ENCODE measurements at regions not wholly inside any gene's neighbourhood (a gene's known extent, or its start where the extent isn't known, plus 50 kb on each side); places are given as distances from the start of the nearest gene placed in this dataset.
"Not testable (repeated sequence)": the region's sequence is repeated elsewhere in the genome, so short reads cannot be mapped to it uniquely, and the experiment has no call there.

DNA sequence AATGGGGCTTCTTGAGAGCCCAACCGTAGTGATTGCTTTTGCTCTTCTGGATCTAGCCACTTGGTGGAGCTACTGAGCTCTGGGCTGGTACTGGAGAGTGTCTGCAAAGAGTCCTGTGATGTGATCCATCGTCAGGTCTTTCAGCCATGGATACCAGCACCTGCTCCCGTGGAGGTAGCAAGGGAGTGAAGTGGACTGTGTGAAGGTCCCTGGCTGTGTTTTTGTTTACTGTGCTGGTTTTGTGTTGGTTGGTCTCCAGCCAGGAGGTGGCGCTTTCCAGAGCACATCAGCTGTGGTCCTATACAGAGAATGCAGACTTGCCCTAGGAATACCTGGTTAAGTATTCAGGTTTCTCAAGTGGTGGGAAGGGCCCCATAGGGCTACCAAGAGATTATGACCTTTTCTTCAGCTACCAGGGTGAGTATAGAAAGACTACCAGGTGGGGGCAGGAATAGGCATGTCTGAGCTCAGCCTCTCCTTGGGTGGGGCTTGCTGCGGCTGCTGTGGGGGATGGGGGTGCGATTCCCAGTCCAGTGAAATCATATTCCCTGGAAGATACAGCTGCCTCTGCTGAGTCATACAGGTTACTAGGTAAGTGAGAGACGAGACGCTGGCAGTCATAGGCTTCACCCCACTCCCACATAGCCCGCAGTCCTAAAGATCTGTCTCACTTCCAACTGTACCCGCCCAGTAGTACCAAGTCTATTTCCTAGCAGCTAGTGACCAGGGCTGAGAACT, 733.7 kb downstream of the ZNF385D start:
- no peak for DNase-seq

DNA sequence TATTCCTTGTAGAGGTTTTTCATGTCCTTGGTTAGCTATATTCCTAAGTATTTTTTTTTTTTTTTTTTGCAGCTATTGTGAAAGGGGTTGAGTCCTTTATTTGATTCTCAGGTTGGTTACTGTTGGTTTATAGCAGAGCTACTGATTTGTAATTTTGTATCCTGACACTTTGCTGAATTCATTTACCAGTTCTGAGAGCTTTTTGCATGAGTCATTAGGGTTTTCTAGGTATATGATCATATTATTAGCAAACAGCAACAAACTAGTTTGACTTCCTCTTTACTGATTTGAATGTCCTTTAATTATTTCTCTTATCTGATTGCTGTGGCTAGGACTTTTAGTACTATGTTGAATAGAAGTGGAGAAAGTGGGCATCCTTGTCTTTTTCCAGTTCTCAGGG, 737.4 kb downstream of the ZNF385D start:
- no peak for DNase-seq

DNA sequence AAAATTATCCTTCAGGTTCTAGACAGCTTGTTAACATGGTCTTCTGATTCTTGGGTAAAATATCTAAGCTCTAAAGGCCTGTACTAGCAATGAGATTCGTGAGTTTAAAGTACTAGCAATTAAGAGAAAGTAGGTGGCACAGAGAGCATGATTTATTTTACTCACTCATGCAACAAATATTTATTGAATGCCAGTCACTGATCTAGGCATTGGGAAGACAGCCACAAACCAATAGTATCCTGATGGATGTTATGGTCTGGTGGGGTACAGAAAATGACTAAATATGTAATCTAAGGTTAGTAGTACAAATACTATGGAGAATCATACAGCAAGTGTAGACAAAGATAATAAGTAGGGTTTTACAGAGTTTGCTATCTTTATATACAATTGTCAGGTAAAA, 751.3 kb downstream of the ZNF385D start:
- no peak for DNase-seq

DNA sequence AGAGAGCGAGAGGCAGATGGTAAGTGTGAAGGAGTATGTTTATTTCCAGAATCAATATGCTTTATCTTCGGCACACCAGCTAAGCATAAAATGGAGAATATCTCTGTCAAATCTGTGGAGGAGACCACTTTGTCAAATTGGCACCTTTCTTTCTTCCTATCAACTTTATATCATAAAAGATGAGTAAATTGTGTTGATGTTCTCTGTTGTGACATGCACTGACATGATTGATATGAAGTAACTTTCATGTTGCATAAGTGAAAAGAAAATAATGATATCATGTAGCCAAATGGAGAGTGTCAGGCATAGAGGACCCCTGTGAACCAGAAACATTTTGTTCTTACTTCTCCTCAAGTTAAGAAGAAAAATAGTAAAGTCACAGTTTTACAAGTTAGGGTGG, 753.8 kb downstream of the ZNF385D start:
- DNase-seq: no peak

DNA sequence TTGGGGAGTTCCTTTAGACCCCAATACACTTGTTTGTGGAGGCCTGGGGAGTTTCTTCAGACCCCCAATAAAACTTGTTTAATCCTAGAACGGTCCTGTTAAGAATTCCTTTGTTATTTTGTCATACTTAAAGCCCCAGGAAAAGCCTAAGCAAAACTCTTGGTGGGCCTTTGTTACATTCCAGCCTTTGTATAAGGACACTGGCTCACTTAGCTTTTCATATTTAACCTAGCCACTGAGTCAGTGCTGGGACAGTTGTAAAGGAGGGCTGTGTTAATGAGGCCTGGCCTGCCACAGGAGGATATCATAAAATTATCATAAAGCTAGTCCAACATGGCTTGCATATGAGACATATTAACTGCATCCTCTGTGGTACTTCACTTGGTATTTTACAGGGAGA, 760.1 kb downstream of the ZNF385D start:
- DNase-seq: no peak

DNA sequence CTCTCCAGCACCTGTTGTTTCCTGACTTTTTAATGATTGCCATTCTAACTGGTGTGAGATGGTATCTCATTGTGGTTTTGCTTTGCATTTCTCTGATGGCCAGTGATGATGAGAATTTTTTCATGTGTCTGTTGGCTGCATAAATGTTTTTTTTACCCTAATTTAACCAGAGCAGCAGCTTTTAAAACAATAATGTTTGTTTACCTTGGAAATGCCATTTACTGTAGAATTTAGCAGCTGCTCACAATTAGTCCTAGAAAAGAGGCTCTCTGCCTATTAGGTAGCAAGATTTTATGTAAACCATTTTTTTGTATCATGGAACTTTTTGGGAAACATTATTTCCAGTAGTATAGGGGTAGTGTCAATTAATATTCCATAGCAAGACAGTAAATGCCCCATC, 761.4 kb downstream of the ZNF385D start:
- not testable (repeated sequence) for DNase-seq

DNA sequence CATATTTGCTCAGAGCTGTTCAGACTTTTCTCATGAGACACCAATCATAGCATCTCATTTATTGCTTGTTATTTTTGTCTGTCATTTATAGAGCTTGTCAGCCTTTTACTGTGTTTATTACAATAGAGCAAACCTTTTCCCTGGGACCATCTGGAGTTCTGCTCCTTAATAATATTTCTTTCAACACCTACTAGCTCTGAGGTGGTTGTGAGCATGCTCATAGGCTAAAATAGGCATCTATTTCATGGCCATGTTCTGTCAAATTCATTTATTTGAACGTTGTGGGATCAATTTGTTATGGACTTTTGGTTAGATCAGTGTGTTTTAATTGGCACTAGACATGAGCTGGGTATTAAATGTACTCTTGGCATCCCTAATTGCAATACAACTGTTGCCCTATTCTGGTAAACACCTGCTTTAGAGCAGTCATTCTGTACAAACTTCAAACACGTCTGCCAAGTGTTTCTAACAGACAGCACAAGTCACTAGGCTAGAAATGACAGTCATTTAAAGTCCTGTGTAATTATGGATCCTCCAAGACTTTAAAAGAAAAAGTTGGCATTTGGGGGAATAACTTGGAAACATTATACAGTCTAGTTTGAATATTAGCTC, 766.3 kb downstream of the ZNF385D start:
- DNase-seq: no peak

DNA sequence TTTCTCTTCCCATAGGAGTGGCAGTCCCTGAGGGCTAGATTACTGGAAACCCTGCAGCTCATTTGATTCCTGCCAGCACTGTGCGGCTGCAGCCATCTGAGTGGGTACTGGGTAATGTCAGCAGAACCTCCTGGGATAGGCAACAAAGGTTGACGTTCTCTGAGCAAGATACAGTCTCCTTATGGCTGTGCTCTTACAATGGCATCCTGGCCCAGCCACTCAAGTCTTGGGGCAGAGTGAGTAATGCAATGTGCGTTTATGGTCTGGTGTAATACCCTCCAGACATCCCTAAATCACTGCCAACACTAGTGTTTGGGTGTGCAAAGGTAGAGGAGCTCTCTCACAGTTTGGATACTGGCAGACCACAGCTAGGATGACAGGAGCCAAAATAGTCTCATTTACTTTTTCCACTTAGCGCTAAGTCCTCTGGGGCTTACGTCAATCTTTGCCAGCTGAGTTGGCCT, 775.8 kb downstream of the ZNF385D start:
- DNase-seq: no peak

DNA sequence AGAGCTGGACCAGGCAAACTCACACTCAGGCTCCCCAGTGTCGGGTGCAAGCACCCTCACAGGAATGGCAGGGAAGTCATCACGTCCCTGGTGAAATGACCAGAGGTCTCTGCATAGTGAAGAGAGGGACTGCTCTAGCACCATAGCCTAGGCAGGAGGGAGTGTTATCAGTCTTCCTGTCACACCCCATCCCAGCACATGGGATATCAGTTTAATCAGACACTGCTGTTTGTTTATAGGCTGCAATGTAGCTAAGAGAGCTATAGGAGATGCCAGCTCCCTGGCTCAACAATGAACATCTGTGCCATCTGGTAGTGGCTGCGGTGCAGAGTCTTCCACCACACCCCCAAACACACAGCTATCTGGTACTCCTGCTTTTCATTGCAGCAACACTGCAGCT, 776.6 kb downstream of the ZNF385D start:
- DNase-seq: no peak

DNA sequence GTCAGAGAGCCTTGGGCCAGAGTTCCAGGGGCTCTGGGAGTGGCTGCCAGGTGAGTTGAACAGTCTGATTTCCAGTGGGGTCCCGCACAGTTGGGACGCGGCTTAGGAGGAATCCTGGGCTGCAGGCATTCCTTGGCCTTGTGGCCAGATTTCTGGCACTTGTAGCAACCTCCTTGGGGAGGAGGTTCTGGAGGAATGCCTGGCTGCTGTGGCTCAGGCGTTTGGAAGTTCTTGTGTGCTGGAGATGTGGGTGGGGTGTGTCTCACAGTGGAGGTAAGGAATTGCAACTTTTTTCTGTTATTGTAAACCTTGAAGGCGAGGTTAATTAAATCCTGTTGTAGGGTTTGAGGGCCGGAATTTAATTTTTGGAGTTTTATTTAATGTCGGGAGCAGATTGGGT, 780.2 kb downstream of the ZNF385D start:
- not testable (repeated sequence) for DNase-seq

DNA sequence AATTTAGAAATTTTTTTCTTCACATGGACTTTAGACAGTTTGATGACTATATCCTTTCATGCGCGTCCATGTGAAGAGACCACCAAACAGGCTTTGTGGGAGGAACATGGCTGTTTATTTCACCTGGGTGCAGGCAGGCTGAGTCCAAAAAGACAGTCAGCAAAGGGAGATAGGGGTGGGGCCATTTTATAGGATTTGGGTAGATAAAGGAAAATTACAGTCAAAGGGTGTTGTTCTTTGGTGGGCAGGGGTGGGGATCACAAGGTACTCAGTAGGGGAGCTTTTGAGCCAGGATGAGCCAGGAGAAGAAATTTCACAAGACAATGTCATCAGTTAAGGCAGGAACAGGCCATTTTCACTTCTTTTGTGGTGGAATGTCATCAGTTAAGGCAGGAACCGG, 781.5 kb upstream of the SGO1 start:
- not testable (repeated sequence) for DNase-seq

DNA sequence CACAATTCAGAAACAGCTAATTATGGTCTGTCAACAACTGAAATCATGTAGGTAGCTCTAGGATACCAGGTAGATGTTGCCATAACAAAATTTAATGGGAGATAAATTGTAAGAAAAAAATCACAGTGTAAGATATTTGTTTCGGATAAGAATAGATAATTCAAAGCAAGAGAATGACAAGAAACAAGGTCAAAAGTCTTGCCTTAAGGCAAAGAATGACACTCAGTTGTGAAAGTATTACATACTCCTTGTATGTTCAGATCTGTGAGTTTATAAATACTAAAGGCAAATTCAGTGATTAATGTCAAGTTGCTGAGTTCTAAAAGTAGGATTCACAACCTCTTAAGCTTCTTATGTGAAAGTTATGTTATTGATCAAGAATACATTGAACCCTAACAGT, 772.2 kb upstream of the SGO1 start:
- no peak for DNase-seq

DNA sequence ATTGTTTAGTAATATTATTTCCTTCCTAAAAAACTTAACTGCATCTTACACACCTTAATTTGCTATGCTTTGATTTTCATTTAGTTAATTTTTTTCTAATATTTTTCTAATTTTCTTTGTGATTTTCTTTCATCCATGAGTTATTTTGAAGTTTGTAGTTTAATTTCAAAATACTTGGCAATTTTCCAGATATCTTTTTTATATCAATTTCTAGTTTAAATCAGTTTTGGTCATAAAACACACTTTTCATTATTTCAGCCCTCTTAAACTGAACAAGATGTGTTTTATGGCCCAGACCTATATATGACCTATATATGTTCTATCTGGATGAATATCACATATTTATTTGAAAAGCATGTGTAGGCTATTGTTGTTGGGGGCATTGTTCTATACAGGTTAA, 759.9 kb upstream of the SGO1 start:
- DNase-seq: no peak

DNA sequence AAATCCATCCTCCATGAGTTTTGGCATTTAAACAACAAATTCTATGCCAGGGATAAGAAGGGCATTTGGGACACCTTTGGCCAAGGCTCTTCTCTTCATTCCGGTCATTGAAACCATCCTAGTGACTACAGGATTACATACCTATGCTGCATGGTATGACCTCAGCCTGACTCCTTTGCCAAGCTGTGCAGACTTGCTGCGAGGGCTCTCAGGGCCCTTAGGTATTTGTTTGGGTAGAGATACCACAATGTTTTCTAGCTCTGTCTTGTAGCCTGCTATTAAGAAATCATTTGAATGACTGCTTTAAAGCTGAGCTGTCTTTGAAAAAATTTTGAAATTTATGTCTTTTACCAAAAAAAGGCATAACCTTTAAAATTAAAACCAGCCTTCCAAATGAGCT, 749.8 kb upstream of the SGO1 start:
- DNase-seq: no peak

DNA sequence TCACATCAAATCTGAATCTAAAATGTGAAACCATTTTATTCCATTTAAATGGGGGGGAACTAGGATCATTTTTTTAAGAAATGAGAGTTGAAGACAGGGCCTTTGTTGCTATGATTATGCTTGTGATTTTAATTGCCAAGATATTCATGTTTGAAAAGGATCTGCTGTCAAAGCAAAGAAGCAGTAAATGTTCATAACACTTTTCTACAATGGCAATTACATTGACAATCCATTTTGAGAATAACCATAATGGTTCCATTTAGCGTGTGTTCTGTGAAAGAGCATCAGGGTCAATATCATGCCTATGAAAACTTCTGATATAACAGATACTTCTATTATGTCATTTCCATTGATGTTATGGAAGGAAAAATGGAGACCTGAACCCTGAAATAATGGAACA, 745.8 kb upstream of the SGO1 start:
- DNase-seq: no peak

DNA sequence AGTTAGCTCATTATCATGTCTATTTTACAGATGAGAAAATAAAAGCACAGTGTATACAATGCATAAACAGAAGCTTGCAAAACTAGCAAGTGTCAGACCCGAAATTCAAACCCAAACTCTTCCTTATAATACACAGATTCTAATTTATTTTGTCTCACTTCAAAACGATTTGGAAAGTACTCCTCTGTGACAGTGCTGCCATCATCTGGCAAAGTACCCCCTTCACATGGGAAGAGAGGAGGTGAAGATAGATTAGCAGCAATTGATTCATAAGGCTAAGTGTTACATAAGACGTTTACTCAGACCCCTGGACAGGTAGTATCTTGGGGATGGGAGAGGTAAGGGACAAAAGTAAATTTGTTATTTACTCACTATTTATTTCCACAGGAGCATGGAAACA, 744.0 kb upstream of the SGO1 start:
- DNase-seq: no peak

DNA sequence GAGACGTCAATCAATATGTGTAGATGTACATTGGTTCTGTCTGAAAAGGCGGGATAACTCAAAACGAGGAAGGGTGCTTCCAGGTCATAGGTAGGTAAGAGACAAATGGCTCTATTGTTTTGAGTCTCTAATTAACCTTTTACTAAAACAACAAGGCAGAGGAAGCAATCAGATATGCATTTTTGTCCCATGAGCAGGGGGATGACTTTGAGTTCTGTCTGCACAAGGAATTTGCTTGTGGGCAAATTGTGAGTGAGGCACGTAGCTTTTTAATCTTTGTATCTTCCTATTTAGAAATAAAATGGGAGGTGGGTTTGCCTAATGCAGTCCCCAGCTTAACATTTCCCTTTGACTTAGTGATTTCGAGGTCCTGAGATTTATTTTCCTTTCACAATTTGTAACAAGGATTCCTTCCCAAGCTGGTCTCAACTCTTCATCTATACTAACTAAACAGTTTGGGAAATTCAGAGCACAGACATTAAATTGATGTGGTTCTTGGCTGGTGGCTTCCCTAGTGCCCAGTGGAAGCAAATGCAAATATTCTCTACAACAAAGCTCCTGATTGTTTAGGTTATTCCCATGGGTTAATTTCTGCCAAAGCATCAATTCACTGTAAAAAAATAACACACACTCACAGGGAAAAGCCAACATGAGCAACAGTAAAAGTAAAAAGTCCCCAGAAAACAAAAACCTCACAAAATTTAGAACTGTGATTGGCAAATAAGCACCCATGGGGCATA, 738.8 kb upstream of the SGO1 start:
- DNase-seq: no peak

DNA sequence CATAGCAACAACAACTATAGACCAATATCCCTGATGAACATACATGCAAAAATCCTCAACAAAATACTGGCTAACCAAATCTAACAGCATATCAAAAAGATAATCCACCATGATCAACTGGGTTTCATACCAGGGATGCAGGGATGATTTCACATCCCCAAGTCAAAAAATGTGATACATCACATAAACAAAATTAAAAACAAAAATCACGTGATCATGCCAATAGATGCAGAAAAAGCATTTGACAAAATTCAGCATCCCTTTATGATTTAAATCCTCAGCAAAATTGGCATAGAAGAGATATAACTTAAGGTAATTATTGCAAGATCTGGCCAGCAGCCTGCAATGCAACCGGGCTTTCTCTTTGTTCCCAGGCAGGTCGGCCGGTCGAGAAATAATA, 735.1 kb upstream of the SGO1 start:
- not testable (repeated sequence) for DNase-seq

DNA sequence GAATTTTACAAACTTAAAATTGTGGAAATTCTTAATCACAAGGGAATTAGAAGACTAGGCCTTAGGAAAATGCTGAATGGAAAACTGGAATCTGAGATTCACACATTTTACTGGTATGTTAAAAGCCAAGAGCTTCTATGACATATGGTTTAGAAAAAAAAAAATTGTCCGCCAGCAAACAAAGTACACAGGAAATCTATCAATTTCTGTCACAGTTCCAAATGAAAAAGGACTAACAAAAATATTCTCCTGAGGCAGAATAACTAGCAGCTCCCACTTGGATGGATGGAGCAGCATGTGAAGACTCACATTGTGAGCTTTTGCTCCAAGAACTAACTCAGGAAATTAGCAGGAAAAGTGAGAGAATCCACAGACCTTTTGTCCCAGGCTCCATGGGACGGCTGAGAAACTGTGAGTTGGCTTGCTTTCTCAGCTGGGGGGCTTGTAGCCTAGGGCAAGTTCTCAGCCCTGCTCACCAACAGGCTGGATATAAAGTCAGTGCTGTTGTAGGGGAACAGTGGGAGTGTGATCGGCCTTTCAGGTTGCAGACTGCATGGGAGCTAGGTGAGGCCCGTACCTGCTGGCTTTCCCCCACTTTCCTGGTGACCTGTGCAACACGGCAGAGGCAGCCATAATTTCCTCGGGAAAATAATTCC, 731.1 kb upstream of the SGO1 start:
- no peak for DNase-seq

DNA sequence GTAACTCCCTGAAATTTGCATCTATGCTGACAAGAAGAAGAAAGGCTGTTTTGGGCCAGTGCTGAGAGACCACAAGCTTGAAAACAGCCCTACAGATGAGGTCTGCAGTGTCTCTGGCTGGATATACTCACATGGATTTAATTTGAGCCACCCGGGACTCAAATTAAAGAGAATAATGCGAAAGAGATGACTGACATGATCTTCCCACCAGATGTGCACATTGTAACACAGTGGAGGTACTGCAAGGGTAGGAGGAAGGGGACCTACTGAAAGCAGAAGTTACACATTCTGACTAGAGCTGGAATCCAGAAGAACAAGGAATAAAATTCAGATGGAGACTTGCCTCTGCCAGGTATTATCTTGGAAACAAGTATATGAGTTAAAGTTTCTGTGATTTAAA, 728.3 kb upstream of the SGO1 start:
- no peak for DNase-seq

DNA sequence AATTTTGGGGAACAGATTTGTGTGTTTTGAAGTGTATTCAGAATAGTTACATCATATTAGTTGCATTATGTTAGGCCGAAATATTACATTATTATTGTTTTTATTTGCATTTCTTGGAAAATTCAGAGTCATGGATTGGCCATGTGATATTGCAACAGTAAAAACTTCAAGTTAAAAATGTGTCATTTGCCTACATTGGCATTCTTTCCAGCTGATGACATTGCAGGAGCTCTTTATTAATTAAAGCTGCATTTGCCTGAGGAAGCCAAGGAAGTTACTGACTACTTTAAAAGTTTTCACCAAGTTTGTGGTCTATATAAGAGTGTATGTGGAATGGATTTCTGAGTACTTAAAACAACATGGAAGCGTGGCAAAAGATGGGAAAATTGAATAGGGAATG, 726.4 kb upstream of the SGO1 start:
- DNase-seq: no peak

DNA sequence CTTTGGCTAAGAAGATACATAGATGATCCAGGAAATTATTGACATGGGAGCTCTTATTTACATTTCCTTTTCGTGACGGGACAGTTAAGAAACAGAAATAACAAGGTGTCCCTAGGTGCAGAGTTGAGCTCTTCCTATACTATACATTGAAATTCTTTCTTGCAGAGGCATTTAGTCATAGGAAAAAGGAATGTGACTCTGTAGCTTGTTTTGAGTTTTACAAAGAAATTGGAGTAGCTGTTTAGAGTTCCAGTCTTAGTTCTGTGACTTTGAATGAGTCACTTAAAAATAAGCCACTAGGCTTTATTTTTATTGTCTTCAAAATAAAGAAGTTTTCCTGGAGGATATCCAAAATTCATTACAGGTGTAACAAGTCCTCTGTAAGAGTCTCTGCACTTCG, 723.5 kb upstream of the SGO1 start:
- no peak for DNase-seq

DNA sequence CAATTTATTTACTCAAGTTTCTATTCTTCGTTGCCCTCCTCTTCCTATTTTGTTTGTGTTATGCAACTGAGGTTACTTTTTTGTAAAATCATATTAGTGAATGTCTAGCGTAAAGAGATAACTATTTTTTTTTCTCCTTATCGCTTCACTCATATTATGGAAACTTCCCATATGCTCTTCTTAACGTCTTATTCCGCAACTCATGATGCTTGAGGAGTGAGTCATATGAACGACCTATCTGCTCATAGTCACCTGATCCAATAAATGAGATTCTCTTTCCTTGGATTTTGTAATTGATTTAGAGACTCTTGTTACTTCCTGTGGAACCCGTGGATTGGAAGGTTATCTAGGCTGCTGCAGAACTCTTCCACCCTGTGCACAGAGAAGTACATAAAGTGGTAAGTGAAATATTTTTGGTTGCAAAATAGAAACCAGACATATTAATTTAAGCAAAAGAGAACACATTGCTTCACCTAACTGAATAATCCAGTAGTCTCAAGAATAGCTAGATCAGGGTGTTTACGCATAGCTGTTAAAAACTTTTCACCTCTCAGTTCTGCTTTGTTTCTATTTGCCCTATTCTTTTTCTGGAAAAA, 719.3 kb upstream of the SGO1 start:
- DNase-seq: no peak
